DND-41 (cell line): ENCODE measurements at regions not wholly inside any gene's neighbourhood (a gene's known extent, or its start where the extent isn't known, plus 50 kb on each side); places are given as distances from the start of the nearest gene placed in this dataset.
A peak's percentile ranks its signal among the peaks of the same experiment; 100 is the strongest.

Experiments used
- ATAC-seq: fragments of 200-7000 bp; cut with Tn5 transposase; 3 replicates; pipeline ENCODE4 v1.9.1; 2021; ENCODE audit warnings: low read depth; ENCODE audit not compliant: insufficient read depth
- DNase-seq: peaks from one replicate; pipeline ENCODE4 v3.0.0-alpha.2; 2020
- H2AFZ ChIP-seq: 2 replicates; pipeline ENCODE4 v1.6.0; 2012; ENCODE audit warnings: low read depth, low read length
- H3K27ac ChIP-seq: 2 replicates; pipeline ENCODE4 v1.5.1; 2012; ENCODE audit warnings: low read length, inconsistent platforms
- H3K27me3 ChIP-seq: fragments of 200-600 bp; sonication (generic); 2 replicates; pipeline ENCODE4 v1.6.0; 2012; ENCODE audit warnings: low read length, mild to moderate bottlenecking, inconsistent platforms; ENCODE audit not compliant: insufficient read depth, poor library complexity
- H3K36me3 ChIP-seq: 2 replicates; pipeline ENCODE4 v1.5.1; 2012; ENCODE audit warnings: low read length, inconsistent platforms; ENCODE audit not compliant: insufficient read depth
- H3K4me1 ChIP-seq: 2 replicates; pipeline ENCODE4 v1.5.1; 2012; ENCODE audit warnings: mild to moderate bottlenecking, low read length; ENCODE audit not compliant: insufficient read depth
- H3K4me2 ChIP-seq: 2 replicates; pipeline ENCODE4 v1.6.0; 2012; ENCODE audit warnings: mild to moderate bottlenecking, moderate library complexity, low read length, inconsistent platforms; ENCODE audit not compliant: insufficient read depth
- H3K4me3 ChIP-seq, 2 experiments: fragments of 200-600 bp in 1 of 2; shearing (Covaris generic) in 1 of 2; 2 replicates each; pipeline ENCODE4 v1.5.1; 2012 to 2016; ENCODE audit warnings: inconsistent platforms in 2 of 2, low read length in 2 of 2, mild to moderate bottlenecking in 2 of 2, low read depth in 1 of 2, moderate library complexity in 1 of 2
- H3K79me2 ChIP-seq: 2 replicates; pipeline ENCODE4 v1.6.0; 2012; ENCODE audit warnings: low read length, inconsistent platforms; ENCODE audit not compliant: insufficient read depth
- H3K9ac ChIP-seq: 2 replicates; pipeline ENCODE4 v1.6.0; 2012; ENCODE audit warnings: low read depth, mild to moderate bottlenecking, inconsistent platforms, low read length, moderate library complexity
- H3K9me3 ChIP-seq: 2 replicates; pipeline ENCODE4 v1.5.1; 2012; ENCODE audit warnings: low read length, moderate library complexity, mild to moderate bottlenecking, inconsistent platforms; ENCODE audit not compliant: insufficient read depth, severe bottlenecking
- H4K20me1 ChIP-seq: 2 replicates; pipeline ENCODE4 v1.6.0; 2012; ENCODE audit warnings: low read length; ENCODE audit not compliant: insufficient read depth
- CTCF ChIP-seq: IDR thresholded peaks from 2 replicates; pipeline ENCODE4 v1.5.1; 2012; ENCODE audit warnings: borderline replicate concordance, low read length, moderate library complexity, mild to moderate bottlenecking; ENCODE audit not compliant: poor library complexity, severe bottlenecking; ENCODE audit errors: extremely low read depth
- EZH2 ChIP-seq: IDR thresholded peaks from 3 replicates; pipeline ENCODE4 v1.6.1; 2012; ENCODE audit warnings: borderline replicate concordance, low read depth, mild to moderate bottlenecking, moderate library complexity, low read length, inconsistent platforms; ENCODE audit not compliant: severe bottlenecking

GRCh38 chr16:66097751-66098150, 268.7 kb upstream of the CDH5 start:
- Histone ChIP-seq H3K27me3 (peaks cover 13% of the 10 kb centered on the region), H2AFZ (no peak overlapping the region), H3K9ac (no peak overlapping the region), H3K4me2 (no peak overlapping the region), H3K4me1 (no peaks in the 10 kb centered on the region), H3K79me2 (no peaks in the 10 kb centered on the region), H3K36me3 (no peaks in the 10 kb centered on the region), H4K20me1 (no peaks in the 10 kb centered on the region), H3K27ac (no peak overlapping the region), H3K4me3 (no peak overlapping the region), H3K9me3 (no peaks in the 10 kb centered on the region)
- ATAC-seq (no peak), DNase-seq (no peak)
- TF ChIP-seq CTCF, result no peak
- TF ChIP-seq EZH2, result no peak

- no peaks in the 10 kb centered on the region for H3K36me3 ChIP-seq
- TF ChIP-seq EZH2 (no peak), CTCF (peak; percentile 10)
- H3K4me1 ChIP-seq, result no peaks in the 10 kb centered on the region
- H3K9ac ChIP-seq, result no peak overlapping the region
- H3K4me3 ChIP-seq, result no peak overlapping the region
- DNase-seq (no peak), ATAC-seq (no peak)
- H3K79me2 ChIP-seq, result no peaks in the 10 kb centered on the region
- H3K27ac ChIP-seq, result no peak overlapping the region
- H3K9me3 ChIP-seq, result no peaks in the 10 kb centered on the region
- H4K20me1 ChIP-seq, result no peaks in the 10 kb centered on the region
- no peak overlapping the region for H2AFZ ChIP-seq
- peaks cover 13% of the 10 kb centered on the region for H3K27me3 ChIP-seq
- no peak overlapping the region for H3K4me2 ChIP-seq
These were observed 270.8 kb upstream of the CDH5 start for GRCh38 chr16:66095676-66096075.

GRCh38 chr16:66093191-66093590, 273.3 kb upstream of the CDH5 start:
- peaks cover 13% of the 10 kb centered on the region for H3K27me3 ChIP-seq
- no peaks in the 10 kb centered on the region for H3K36me3 ChIP-seq
- no peak overlapping the region for H3K4me3 ChIP-seq
- no peak overlapping the region for H2AFZ ChIP-seq
- no peak overlapping the region for H3K27ac ChIP-seq
- no peaks in the 10 kb centered on the region for H3K9me3 ChIP-seq
- TF ChIP-seq EZH2 (no peak), CTCF (no peak)
- no peaks in the 10 kb centered on the region for H4K20me1 ChIP-seq
- ATAC-seq (no peak), DNase-seq (no peak)
- H3K4me2 ChIP-seq, result no peak overlapping the region
- no peaks in the 10 kb centered on the region for H3K4me1 ChIP-seq
- H3K79me2 ChIP-seq, result no peaks in the 10 kb centered on the region
- no peak overlapping the region for H3K9ac ChIP-seq

- H3K4me2 ChIP-seq, result no peak overlapping the region
- no peak for ATAC-seq
These were observed 275.0 kb upstream of the CDH5 start for GRCh38 chr16:66091471-66091891.

More at GRCh38 chr16:66091471-66091891, 275.0 kb upstream of the CDH5 start:
- H3K79me2 ChIP-seq, result no peaks in the 10 kb centered on the region
- no peak for DNase-seq
- no peaks in the 10 kb centered on the region for H3K4me1 ChIP-seq
- H3K9me3 ChIP-seq, result no peaks in the 10 kb centered on the region
- TF ChIP-seq EZH2, result no peak
- no peak for TF ChIP-seq CTCF
- H3K27ac ChIP-seq, result no peak overlapping the region
- no peaks in the 10 kb centered on the region for H3K36me3 ChIP-seq
- H2AFZ ChIP-seq, result no peak overlapping the region
- H3K4me3 ChIP-seq, result no peak overlapping the region
- peaks cover 4% of the 10 kb centered on the region for H3K27me3 ChIP-seq
- no peaks in the 10 kb centered on the region for H4K20me1 ChIP-seq
- H3K9ac ChIP-seq, result no peak overlapping the region
